PC-9 (cell line): ENCODE measurements at regions not wholly inside any gene's neighbourhood (a gene's known extent, or its start where the extent isn't known, plus 50 kb on each side); places are given as distances from the start of the nearest gene placed in this dataset.

Source experiments
- CTCF ChIP-seq: fragments of 200-600 bp; sonication (generic); conservative IDR thresholded peaks from 2 replicates; pipeline ENCODE4 v1.6.1; 2017; ENCODE audit warnings: mixed run types, antibody characterized with exemption, mild to moderate bottlenecking, moderate library complexity
- EZH2 ChIP-seq: fragments of 200-600 bp; sonication (generic); IDR thresholded peaks from 2 replicates; pipeline ENCODE4 v1.8.0; 2017; ENCODE audit warnings: antibody characterized with exemption, low read depth

GRCh38 chr2:164142755-164143154, 406.9 kb upstream of the FIGN start:
- TF ChIP-seq CTCF, result no peak
- TF ChIP-seq EZH2, result no peak
